ENCODE measurements at regions not wholly inside any gene's neighbourhood (a gene's known extent, or its start where the extent isn't known, plus 50 kb on each side); places are given as distances from the start of the nearest gene placed in this dataset.

DNA sequence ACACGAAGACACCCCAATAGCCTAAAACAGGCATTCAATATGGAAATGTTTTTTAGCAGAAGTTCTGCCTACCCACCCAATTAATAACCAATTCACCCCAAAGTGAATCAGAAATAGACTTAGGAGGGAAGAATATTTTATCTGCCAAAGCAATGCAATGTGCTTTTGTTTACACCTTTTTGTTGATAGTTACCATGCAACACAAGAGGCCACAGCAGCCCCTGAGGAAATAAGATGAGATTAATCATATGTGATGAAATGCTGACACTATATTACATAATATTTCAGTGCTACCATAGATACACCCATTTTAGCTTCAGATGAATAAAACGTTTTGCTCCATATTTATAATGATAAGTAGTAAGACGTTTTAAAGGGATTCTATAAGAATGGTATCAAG, 60.9 kb upstream of the RGS2 start (continued):
- TF ChIP-seq MTA1 (IDR thresholded peaks at IDR 0.05; ENCODE audit: borderline replicate concordance): no peak
- TF ChIP-seq BACH1 (tag; IDR thresholded peaks at IDR 0.05): no peak
- no peak for TF ChIP-seq DACH1 (IDR thresholded peaks at IDR 0.05; ENCODE audit: partially characterized antibody)
- TF ChIP-seq SMC3 (conservative IDR thresholded peaks at IDR 0.05; ENCODE audit: insufficient read depth, low read depth, low read length): no peak

DNA sequence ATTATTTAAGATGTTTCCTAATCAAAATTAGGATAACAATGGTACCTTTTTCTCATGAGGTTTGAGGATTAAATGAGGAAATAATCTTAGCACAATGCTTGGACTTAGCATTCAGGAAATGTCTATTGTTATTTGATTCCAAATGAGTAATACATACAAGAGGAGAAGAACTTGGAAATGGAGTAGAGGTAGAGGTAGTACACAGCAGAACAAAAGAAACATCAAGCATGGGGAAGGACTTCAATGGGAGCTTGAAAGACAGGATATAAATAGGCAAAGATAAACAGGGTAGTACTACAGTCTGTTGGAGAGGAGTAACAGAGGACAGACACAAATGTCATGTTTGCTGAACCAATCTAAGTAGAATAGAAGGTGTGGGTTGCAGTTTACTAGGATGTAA, 59.5 kb upstream of the RGS2 start:
- H3K4me2 ChIP-seq (ENCODE audit: insufficient read depth, low read length): no peak overlapping the region
- no peak overlapping the region for H3K9ac ChIP-seq (ENCODE audit: insufficient read depth in 1 of 2, low read depth in 2 of 2, low read length in 2 of 2)
- H3K9me1 ChIP-seq (ENCODE audit: control insufficient read depth, insufficient read depth, low read length): no peaks in the 10 kb centered on the region
- no peaks in the 10 kb centered on the region for H3K9me3 ChIP-seq (replicated peaks; ENCODE audit: control insufficient read depth, insufficient read depth, low read depth, low read length)
- no peaks in the 10 kb centered on the region for H4K20me1 ChIP-seq (replicated peaks; ENCODE audit: control insufficient read depth, insufficient read depth, low read length)
- H3K4me3 ChIP-seq: no peak overlapping the region
- POLR2A ChIA-PET: no interaction called here
- H3K4me1 ChIP-seq (replicated peaks in 1 of 2; ENCODE audit: control insufficient read depth in 2 of 2, insufficient read depth in 2 of 2, low read length in 2 of 2): no peaks in the 10 kb centered on the region; a peak in 1 of 5 replicates
- H2AFZ ChIP-seq (ENCODE audit: low read depth, low read length): no peak overlapping the region
- in situ Hi-C loops (cut with MboI): no loop called here
- ATAC-seq (no peak), FAIRE-seq (no peak), DNase-seq (ENCODE audit: extremely low read depth in 1 of 4, low spot score in 3 of 4) (no peak)
- no peaks in the 10 kb centered on the region for H3K27me3 ChIP-seq (ENCODE audit: control insufficient read depth in 2 of 2, insufficient read depth in 2 of 2, low read length in 2 of 2)
- TF ChIP-seq ZKSCAN8 (CRISPR knock-in tag; IDR thresholded peaks at IDR 0.05) (no peak), PHB2 (IDR thresholded peaks at IDR 0.05; ENCODE audit: low read depth) (no peak), SOX6 (IDR thresholded peaks at IDR 0.05) (no peak), PCBP2 (IDR thresholded peaks at IDR 0.05; ENCODE audit: low read depth, low read length, poor library complexity, severe bottlenecking) (no peak), ZNF644 (tag; IDR thresholded peaks at IDR 0.05; ENCODE audit: low read depth) (no peak), TAF7 (tag; IDR thresholded peaks at IDR 0.05) (no peak), NR1H2 (CRISPR knock-in tag; IDR thresholded peaks at IDR 0.05) (no peak), ZNF41 (CRISPR knock-in tag; conservative IDR thresholded peaks at IDR 0.05) (no peak), ZSCAN29 (IDR thresholded peaks at IDR 0.05) (no peak)
- TF ChIP-seq, protein P1, sequence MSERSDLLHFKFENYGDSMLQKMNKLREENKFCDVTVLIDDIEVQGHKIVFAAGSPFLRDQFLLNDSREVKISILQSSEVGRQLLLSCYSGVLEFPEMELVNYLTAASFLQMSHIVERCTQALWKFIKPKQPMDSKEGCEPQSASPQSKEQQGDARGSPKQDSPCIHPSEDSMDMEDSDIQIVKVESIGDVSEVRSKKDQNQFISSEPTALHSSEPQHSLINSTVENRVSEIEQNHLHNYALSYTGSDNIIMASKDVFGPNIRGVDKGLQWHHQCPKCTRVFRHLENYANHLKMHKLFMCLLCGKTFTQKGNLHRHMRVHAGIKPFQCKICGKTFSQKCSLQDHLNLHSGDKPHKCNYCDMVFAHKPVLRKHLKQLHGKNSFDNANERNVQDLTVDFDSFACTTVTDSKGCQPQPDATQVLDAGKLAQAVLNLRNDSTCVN (CRISPR knock-in tag; IDR thresholded peaks at IDR 0.05): no peak
- H3K36me3 ChIP-seq (ENCODE audit: control insufficient read depth, insufficient read depth, low read length): no peaks in the 10 kb centered on the region
- H3K79me2 ChIP-seq (ENCODE audit: control insufficient read depth, insufficient read depth, low read length): no peaks in the 10 kb centered on the region
- CTCF ChIA-PET (ENCODE audit: low intra/inter-chr PET ratio): no interaction called here
- BruUV-seq (replicated peaks): no TSS peak
- intact Hi-C loops (cut with micrococcal nuclease): no loop called here
- H3K27ac ChIP-seq (ENCODE audit: extremely low read depth, low read depth, low read length): no peak overlapping the region

Measured in K562 (cell line).